ENCODE measurements at regions not wholly inside any gene's neighbourhood (a gene's known extent, or its start where the extent isn't known, plus 50 kb on each side); places are given as distances from the start of the nearest gene placed in this dataset.

GRCh38 chr9:129305246-129305645 is 127.2 kb upstream of the IER5L start:
- TF ChIP-seq CTCF (conservative IDR thresholded peaks at IDR 0.05; ENCODE audit: low read depth, low read length) (no peak), EZH2 (IDR thresholded peaks at IDR 0.05; ENCODE audit: borderline replicate concordance, low read depth, low read length, poor library complexity, severe bottlenecking) (no peak)
